ENCODE measurements at regions not wholly inside any gene's neighbourhood (a gene's known extent, or its start where the extent isn't known, plus 50 kb on each side); places are given as distances from the start of the nearest gene placed in this dataset.
"Not testable (repeated sequence)": the region's sequence is repeated elsewhere in the genome, so short reads cannot be mapped to it uniquely, and the experiment has no call there.

- in situ Hi-C loops (cut with MboI; ENCODE audit: low sequenced_read_pairs); H3K36me3 ChIP-seq (replicated peaks); H3K4me1 ChIP-seq; H3K27me3 ChIP-seq (ENCODE audit: low read depth); H3K9me3 ChIP-seq; DNase-seq (ENCODE audit: low spot score in 2 of 2); H3K4me3 ChIP-seq: not testable (repeated sequence)
These were observed 1552.4 kb upstream of the B3GALT2 start for GRCh38 chr1:194738843-194739242.

GRCh38 chr1:194734970-194735369 lies 1548.6 kb upstream of the B3GALT2 start:
- in situ Hi-C loops (cut with MboI; ENCODE audit: low sequenced_read_pairs) = no loop called here
- H3K4me1 ChIP-seq = no peaks in the 10 kb centered on the region
- H3K9me3 ChIP-seq = no peaks in the 10 kb centered on the region
- DNase-seq (ENCODE audit: low spot score in 2 of 2) = no peak
- H3K36me3 ChIP-seq (replicated peaks) = no peaks in the 10 kb centered on the region
- H3K27me3 ChIP-seq (ENCODE audit: low read depth) = no peaks in the 10 kb centered on the region
- no peak overlapping the region for H3K4me3 ChIP-seq

GRCh38 chr1:194731025-194731424 lies 1544.6 kb upstream of the B3GALT2 start:
- DNase-seq (ENCODE audit: low spot score in 2 of 2) = no peak
- Histone ChIP-seq H3K4me1 (no peaks in the 10 kb centered on the region), H3K9me3 (no peaks in the 10 kb centered on the region), H3K27me3 (ENCODE audit: low read depth) (no peaks in the 10 kb centered on the region), H3K36me3 (replicated peaks) (no peaks in the 10 kb centered on the region), H3K4me3 (no peak overlapping the region)
- in situ Hi-C loops (cut with MboI; ENCODE audit: low sequenced_read_pairs) = no loop called here

GRCh38 chr1:194730304-194730703 lies 1543.9 kb upstream of the B3GALT2 start:
- Histone ChIP-seq H3K27me3 (ENCODE audit: low read depth) (no peaks in the 10 kb centered on the region), H3K4me1 (no peaks in the 10 kb centered on the region), H3K4me3 (no peak overlapping the region), H3K36me3 (replicated peaks) (no peaks in the 10 kb centered on the region), H3K9me3 (no peaks in the 10 kb centered on the region)
- no peak for DNase-seq (ENCODE audit: low spot score in 2 of 2)
- in situ Hi-C loops (cut with MboI; ENCODE audit: low sequenced_read_pairs) = no loop called here

- Histone ChIP-seq H3K4me3 (no peak overlapping the region), H3K36me3 (replicated peaks) (no peaks in the 10 kb centered on the region), H3K9me3 (no peaks in the 10 kb centered on the region), H3K4me1 (no peaks in the 10 kb centered on the region), H3K27me3 (ENCODE audit: low read depth) (no peaks in the 10 kb centered on the region)
- DNase-seq (ENCODE audit: low spot score in 2 of 2) = no peak
- in situ Hi-C loops (cut with MboI; ENCODE audit: low sequenced_read_pairs) = no loop called here
These were observed 1536.7 kb upstream of the B3GALT2 start for GRCh38 chr1:194723067-194723466.

- no peaks in the 10 kb centered on the region for H3K27me3 ChIP-seq (ENCODE audit: low read depth)
- DNase-seq (ENCODE audit: low spot score in 2 of 2) = no peak
- in situ Hi-C loops (cut with MboI; ENCODE audit: low sequenced_read_pairs) = no loop called here
These were observed 1531.5 kb upstream of the B3GALT2 start for GRCh38 chr1:194717941-194718340.

GRCh38 chr1:194717334-194717733 lies 1530.9 kb upstream of the B3GALT2 start:
- Histone ChIP-seq H3K4me3 (no peak overlapping the region), H3K36me3 (replicated peaks) (no peaks in the 10 kb centered on the region), H3K27me3 (ENCODE audit: low read depth) (no peaks in the 10 kb centered on the region), H3K9me3 (no peaks in the 10 kb centered on the region), H3K4me1 (no peaks in the 10 kb centered on the region)
- in situ Hi-C loops (cut with MboI; ENCODE audit: low sequenced_read_pairs) = no loop called here
- no peak for DNase-seq (ENCODE audit: low spot score in 2 of 2)

More at GRCh38 chr1:194717941-194718340, 1531.5 kb upstream of the B3GALT2 start:
- H3K9me3 ChIP-seq = no peaks in the 10 kb centered on the region
- no peaks in the 10 kb centered on the region for H3K4me1 ChIP-seq
- no peaks in the 10 kb centered on the region for H3K36me3 ChIP-seq (replicated peaks)
- no peak overlapping the region for H3K4me3 ChIP-seq

GRCh38 chr1:194710671-194711070 lies 1524.3 kb upstream of the B3GALT2 start:
- H3K27me3 ChIP-seq (ENCODE audit: low read depth) = no peaks in the 10 kb centered on the region
- in situ Hi-C loops (cut with MboI; ENCODE audit: low sequenced_read_pairs) = no loop called here
- no peak overlapping the region for H3K4me3 ChIP-seq
- H3K36me3 ChIP-seq (replicated peaks) = no peaks in the 10 kb centered on the region
- no peaks in the 10 kb centered on the region for H3K9me3 ChIP-seq
- no peak for DNase-seq (ENCODE audit: low spot score in 2 of 2)
- H3K4me1 ChIP-seq = no peaks in the 10 kb centered on the region

GRCh38 chr1:194709439-194709838 lies 1523.0 kb upstream of the B3GALT2 start:
- no peaks in the 10 kb centered on the region for H3K4me1 ChIP-seq
- H3K9me3 ChIP-seq = no peaks in the 10 kb centered on the region
- no peaks in the 10 kb centered on the region for H3K27me3 ChIP-seq (ENCODE audit: low read depth)
- H3K4me3 ChIP-seq = no peak overlapping the region
- in situ Hi-C loops (cut with MboI; ENCODE audit: low sequenced_read_pairs) = no loop called here
- no peak for DNase-seq (ENCODE audit: low spot score in 2 of 2)
- no peaks in the 10 kb centered on the region for H3K36me3 ChIP-seq (replicated peaks)

- no peaks in the 10 kb centered on the region for H3K9me3 ChIP-seq
- no peak overlapping the region for H3K4me3 ChIP-seq
- H3K36me3 ChIP-seq (replicated peaks) = no peaks in the 10 kb centered on the region
- no peaks in the 10 kb centered on the region for H3K27me3 ChIP-seq (ENCODE audit: low read depth)
- no peak for DNase-seq (ENCODE audit: low spot score in 2 of 2)
- in situ Hi-C loops (cut with MboI; ENCODE audit: low sequenced_read_pairs) = no loop called here
- no peaks in the 10 kb centered on the region for H3K4me1 ChIP-seq
These were observed 1520.7 kb upstream of the B3GALT2 start for GRCh38 chr1:194707074-194707473.

GRCh38 chr1:194705123-194705854 lies 1518.9 kb upstream of the B3GALT2 start:
- Histone ChIP-seq H3K4me1 (no peaks in the 10 kb centered on the region), H3K4me3 (no peak overlapping the region), H3K27me3 (ENCODE audit: low read depth) (no peaks in the 10 kb centered on the region), H3K36me3 (replicated peaks) (no peaks in the 10 kb centered on the region), H3K9me3 (no peaks in the 10 kb centered on the region)
- DNase-seq (ENCODE audit: low spot score in 2 of 2) = no peak
- in situ Hi-C loops (cut with MboI; ENCODE audit: low sequenced_read_pairs) = no loop called here

GRCh38 chr1:194698908-194699318 lies 1512.5 kb upstream of the B3GALT2 start:
- Histone ChIP-seq H3K4me3 (no peak overlapping the region), H3K9me3 (no peaks in the 10 kb centered on the region), H3K4me1 (no peaks in the 10 kb centered on the region), H3K36me3 (replicated peaks) (no peaks in the 10 kb centered on the region), H3K27me3 (ENCODE audit: low read depth) (no peaks in the 10 kb centered on the region)
- no peak for DNase-seq (ENCODE audit: low spot score in 2 of 2)
- in situ Hi-C loops (cut with MboI; ENCODE audit: low sequenced_read_pairs) = no loop called here

- H3K4me1 ChIP-seq = no peaks in the 10 kb centered on the region
- no peaks in the 10 kb centered on the region for H3K9me3 ChIP-seq
- no peak for DNase-seq (ENCODE audit: low spot score in 2 of 2)
- in situ Hi-C loops (cut with MboI; ENCODE audit: low sequenced_read_pairs) = no loop called here
- H3K36me3 ChIP-seq (replicated peaks) = no peaks in the 10 kb centered on the region
- H3K4me3 ChIP-seq = no peak overlapping the region
- H3K27me3 ChIP-seq (ENCODE audit: low read depth) = no peaks in the 10 kb centered on the region
These were observed 1506.8 kb upstream of the B3GALT2 start for GRCh38 chr1:194693244-194693643.

- no peak overlapping the region for H3K4me3 ChIP-seq
- DNase-seq (ENCODE audit: low spot score in 2 of 2) = no peak
- in situ Hi-C loops (cut with MboI; ENCODE audit: low sequenced_read_pairs) = no loop called here
These were observed 1498.2 kb upstream of the B3GALT2 start for GRCh38 chr1:194684636-194685035.

GRCh38 chr1:194658090-194658439 lies 1471.7 kb upstream of the B3GALT2 start:
- in situ Hi-C loops (cut with MboI; ENCODE audit: low sequenced_read_pairs) = no loop called here
- DNase-seq (ENCODE audit: low spot score in 2 of 2) = no peak
- Histone ChIP-seq H3K4me1 (no peaks in the 10 kb centered on the region), H3K9me3 (no peaks in the 10 kb centered on the region), H3K27me3 (ENCODE audit: low read depth) (no peaks in the 10 kb centered on the region), H3K36me3 (replicated peaks) (no peaks in the 10 kb centered on the region), H3K4me3 (no peak overlapping the region)

More at GRCh38 chr1:194684636-194685035, 1498.2 kb upstream of the B3GALT2 start:
- no peaks in the 10 kb centered on the region for H3K4me1 ChIP-seq
- no peaks in the 10 kb centered on the region for H3K27me3 ChIP-seq (ENCODE audit: low read depth)
- H3K9me3 ChIP-seq = no peaks in the 10 kb centered on the region
- no peaks in the 10 kb centered on the region for H3K36me3 ChIP-seq (replicated peaks)
